GM12874 (cell line): ENCODE measurements at regions not wholly inside any gene's neighbourhood (a gene's known extent, or its start where the extent isn't known, plus 50 kb on each side); places are given as distances from the start of the nearest gene placed in this dataset.

Source experiments
- CTCF ChIP-seq: IDR thresholded peaks from 2 replicates; pipeline ENCODE4 v1.5.1; 2011; ENCODE audit warnings: low read depth, mild to moderate bottlenecking, control low read depth, low read length, moderate library complexity; ENCODE audit not compliant: insufficient read depth

GRCh38 chr3:44023961-44024593 lies 217.6 kb upstream of the TOPAZ1 start:
- TF ChIP-seq CTCF = no peak

GRCh38 chr3:44026220-44026865 lies 215.3 kb upstream of the TOPAZ1 start:
- TF ChIP-seq CTCF = no peak

GRCh38 chr3:44029100-44029499 lies 212.6 kb upstream of the TOPAZ1 start:
- TF ChIP-seq CTCF = no peak

- no peak for TF ChIP-seq CTCF
Measured at GRCh38 chr3:44030285-44030684, 211.4 kb upstream of the TOPAZ1 start.

GRCh38 chr3:44030687-44031305 lies 210.9 kb upstream of the TOPAZ1 start:
- no peak for TF ChIP-seq CTCF

GRCh38 chr3:44031387-44032380 lies 210.0 kb upstream of the TOPAZ1 start:
- TF ChIP-seq CTCF = no peak

- TF ChIP-seq CTCF = no peak
Measured at GRCh38 chr3:44032487-44032886, 209.2 kb upstream of the TOPAZ1 start.
